DND-41 (cell line): ENCODE measurements at regions not wholly inside any gene's neighbourhood (a gene's known extent, or its start where the extent isn't known, plus 50 kb on each side); places are given as distances from the start of the nearest gene placed in this dataset.

Source experiments
- EZH2 ChIP-seq: IDR thresholded peaks from 3 replicates; pipeline ENCODE4 v1.6.1; 2012; ENCODE audit warnings: borderline replicate concordance, low read depth, mild to moderate bottlenecking, moderate library complexity, low read length, inconsistent platforms; ENCODE audit not compliant: severe bottlenecking
- TF ChIP-seq, protein P1 (sequence below): IDR thresholded peaks from 2 replicates; pipeline ENCODE4 v1.5.1; 2012; ENCODE audit warnings: borderline replicate concordance, low read length, moderate library complexity, mild to moderate bottlenecking; ENCODE audit not compliant: poor library complexity, severe bottlenecking; ENCODE audit errors: extremely low read depth

DNA sequence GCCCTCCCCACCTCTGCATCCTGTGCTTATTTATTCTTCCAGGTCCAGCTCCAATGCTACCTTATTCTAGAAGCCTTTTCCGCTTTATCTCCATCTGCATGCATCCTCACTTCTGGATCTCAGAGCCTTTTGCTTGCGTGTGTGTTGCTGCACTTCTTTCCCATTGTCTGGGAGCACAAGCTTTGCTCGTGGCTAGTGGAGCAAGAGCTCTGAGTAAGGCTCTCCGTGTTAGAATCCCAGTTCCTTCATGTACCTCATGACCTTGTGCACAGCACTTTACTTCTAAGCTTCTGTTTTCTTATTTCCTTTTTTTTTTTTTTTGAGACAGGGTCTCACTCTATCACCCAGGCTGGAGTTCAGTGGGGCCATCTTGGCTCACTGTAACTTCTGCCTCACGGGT lies 140.0 kb upstream of the POU3F1 start:
- TF ChIP-seq, protein P1, sequence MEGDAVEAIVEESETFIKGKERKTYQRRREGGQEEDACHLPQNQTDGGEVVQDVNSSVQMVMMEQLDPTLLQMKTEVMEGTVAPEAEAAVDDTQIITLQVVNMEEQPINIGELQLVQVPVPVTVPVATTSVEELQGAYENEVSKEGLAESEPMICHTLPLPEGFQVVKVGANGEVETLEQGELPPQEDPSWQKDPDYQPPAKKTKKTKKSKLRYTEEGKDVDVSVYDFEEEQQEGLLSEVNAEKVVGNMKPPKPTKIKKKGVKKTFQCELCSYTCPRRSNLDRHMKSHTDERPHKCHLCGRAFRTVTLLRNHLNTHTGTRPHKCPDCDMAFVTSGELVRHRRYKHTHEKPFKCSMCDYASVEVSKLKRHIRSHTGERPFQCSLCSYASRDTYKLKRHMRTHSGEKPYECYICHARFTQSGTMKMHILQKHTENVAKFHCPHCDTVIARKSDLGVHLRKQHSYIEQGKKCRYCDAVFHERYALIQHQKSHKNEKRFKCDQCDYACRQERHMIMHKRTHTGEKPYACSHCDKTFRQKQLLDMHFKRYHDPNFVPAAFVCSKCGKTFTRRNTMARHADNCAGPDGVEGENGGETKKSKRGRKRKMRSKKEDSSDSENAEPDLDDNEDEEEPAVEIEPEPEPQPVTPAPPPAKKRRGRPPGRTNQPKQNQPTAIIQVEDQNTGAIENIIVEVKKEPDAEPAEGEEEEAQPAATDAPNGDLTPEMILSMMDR = no peak
- no peak for TF ChIP-seq EZH2
